DND-41 (cell line): ENCODE measurements at regions not wholly inside any gene's neighbourhood (a gene's known extent, or its start where the extent isn't known, plus 50 kb on each side); places are given as distances from the start of the nearest gene placed in this dataset.

Source experiments
- EZH2 ChIP-seq: IDR thresholded peaks from 3 replicates; pipeline ENCODE4 v1.6.1; 2012; ENCODE audit warnings: borderline replicate concordance, low read depth, mild to moderate bottlenecking, moderate library complexity, low read length, inconsistent platforms; ENCODE audit not compliant: severe bottlenecking
- TF ChIP-seq, protein P1 (sequence below): IDR thresholded peaks from 2 replicates; pipeline ENCODE4 v1.5.1; 2012; ENCODE audit warnings: borderline replicate concordance, low read length, moderate library complexity, mild to moderate bottlenecking; ENCODE audit not compliant: poor library complexity, severe bottlenecking; ENCODE audit errors: extremely low read depth

DNA sequence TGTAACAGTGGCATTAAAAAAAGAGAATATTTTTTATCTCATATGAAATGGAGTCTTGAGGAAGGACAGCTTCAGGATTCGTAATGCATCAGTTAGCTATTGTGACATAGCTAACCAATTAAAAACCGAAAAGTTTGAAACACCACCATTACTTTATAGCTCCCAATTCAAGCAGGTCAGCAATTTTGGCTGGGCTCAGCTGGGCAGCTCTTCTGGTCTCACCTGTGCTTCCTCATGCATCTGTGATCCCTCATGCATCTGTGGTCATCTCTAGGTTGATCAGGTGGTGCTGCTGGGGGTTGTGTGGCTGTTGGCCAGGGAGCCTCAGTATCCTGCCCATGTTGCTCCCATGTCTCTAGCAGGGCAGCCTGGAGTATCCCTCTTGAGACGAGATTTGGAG lies 76.7 kb upstream of the KCNA1 start:
- TF ChIP-seq, protein P1, sequence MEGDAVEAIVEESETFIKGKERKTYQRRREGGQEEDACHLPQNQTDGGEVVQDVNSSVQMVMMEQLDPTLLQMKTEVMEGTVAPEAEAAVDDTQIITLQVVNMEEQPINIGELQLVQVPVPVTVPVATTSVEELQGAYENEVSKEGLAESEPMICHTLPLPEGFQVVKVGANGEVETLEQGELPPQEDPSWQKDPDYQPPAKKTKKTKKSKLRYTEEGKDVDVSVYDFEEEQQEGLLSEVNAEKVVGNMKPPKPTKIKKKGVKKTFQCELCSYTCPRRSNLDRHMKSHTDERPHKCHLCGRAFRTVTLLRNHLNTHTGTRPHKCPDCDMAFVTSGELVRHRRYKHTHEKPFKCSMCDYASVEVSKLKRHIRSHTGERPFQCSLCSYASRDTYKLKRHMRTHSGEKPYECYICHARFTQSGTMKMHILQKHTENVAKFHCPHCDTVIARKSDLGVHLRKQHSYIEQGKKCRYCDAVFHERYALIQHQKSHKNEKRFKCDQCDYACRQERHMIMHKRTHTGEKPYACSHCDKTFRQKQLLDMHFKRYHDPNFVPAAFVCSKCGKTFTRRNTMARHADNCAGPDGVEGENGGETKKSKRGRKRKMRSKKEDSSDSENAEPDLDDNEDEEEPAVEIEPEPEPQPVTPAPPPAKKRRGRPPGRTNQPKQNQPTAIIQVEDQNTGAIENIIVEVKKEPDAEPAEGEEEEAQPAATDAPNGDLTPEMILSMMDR, result no peak
- TF ChIP-seq EZH2, result no peak
